ENCODE measurements at regions not wholly inside any gene's neighbourhood (a gene's known extent, or its start where the extent isn't known, plus 50 kb on each side); places are given as distances from the start of the nearest gene placed in this dataset.

DNA sequence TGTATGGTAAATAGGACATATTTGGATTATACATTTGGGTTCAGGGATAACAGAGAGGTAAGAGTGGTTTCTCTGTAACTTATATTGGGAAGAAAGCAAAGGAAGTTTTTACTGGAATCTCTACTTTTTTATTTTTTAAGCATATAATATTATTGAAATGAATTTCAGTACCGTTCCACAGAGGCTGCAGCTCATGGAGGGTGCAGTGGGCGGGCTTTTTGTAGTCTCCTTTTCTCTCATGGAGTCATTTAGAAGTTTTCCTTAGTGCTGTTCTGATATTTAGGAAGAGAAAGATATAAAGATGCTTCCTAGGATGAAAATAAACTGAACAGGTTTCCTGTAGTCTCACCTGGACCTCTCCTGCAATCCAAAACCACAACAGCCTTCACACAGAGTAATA lies 1153.3 kb upstream of the TMEFF2 start:
- H3K4me3 ChIP-seq (ENCODE audit: low read length), result no peak overlapping the region
- DNase-seq (ENCODE audit: low read depth), result no peak
- TF ChIP-seq, protein P1, sequence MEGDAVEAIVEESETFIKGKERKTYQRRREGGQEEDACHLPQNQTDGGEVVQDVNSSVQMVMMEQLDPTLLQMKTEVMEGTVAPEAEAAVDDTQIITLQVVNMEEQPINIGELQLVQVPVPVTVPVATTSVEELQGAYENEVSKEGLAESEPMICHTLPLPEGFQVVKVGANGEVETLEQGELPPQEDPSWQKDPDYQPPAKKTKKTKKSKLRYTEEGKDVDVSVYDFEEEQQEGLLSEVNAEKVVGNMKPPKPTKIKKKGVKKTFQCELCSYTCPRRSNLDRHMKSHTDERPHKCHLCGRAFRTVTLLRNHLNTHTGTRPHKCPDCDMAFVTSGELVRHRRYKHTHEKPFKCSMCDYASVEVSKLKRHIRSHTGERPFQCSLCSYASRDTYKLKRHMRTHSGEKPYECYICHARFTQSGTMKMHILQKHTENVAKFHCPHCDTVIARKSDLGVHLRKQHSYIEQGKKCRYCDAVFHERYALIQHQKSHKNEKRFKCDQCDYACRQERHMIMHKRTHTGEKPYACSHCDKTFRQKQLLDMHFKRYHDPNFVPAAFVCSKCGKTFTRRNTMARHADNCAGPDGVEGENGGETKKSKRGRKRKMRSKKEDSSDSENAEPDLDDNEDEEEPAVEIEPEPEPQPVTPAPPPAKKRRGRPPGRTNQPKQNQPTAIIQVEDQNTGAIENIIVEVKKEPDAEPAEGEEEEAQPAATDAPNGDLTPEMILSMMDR (conservative IDR thresholded peaks at IDR 0.05; ENCODE audit: low read length), result no peak

DNA sequence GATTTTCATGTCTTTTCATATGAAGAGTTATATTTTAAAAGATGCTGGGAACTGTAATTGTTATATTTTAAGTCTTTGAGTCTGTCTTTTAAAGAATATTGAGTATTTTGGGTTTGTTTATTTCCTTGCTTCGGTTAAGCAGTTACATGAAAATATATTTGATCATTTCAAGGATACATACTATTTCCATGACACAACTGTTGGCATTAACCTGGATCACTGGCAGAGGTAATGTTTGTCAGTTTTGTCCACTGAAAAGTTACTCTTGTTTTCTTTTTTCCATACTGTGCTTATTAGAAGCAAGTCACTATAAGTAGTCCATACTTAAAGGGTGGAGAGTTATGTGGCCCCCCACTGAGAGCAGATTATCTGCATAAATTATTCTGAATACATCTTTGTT lies 1142.0 kb upstream of the TMEFF2 start:
- no peak for DNase-seq (ENCODE audit: low read depth)
- TF ChIP-seq, protein P1 (conservative IDR thresholded peaks at IDR 0.05; ENCODE audit: low read length), result no peak
- H3K4me3 ChIP-seq (ENCODE audit: low read length), result no peak overlapping the region

DNA sequence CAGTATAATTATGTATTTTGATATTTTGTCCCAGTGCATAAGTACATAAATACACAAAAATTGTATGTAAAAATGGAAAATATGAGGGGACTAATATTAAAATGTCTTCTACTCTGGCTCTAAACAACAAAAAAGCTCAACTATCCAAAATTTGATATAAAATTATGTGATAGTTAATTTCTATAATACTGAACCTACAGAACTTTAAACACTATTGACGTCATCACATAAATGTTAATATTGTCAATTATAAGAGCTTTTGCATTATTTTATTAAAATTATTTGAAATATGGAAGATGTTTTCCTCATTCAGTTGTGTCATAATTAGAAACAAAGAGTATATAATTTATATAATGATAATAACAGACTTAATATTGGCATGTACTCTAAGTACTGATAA lies 1139.7 kb upstream of the TMEFF2 start:
- no peak for DNase-seq (ENCODE audit: low read depth)
- TF ChIP-seq, protein P1 (conservative IDR thresholded peaks at IDR 0.05; ENCODE audit: low read length), result no peak
- no peak overlapping the region for H3K4me3 ChIP-seq (ENCODE audit: low read length)

DNA sequence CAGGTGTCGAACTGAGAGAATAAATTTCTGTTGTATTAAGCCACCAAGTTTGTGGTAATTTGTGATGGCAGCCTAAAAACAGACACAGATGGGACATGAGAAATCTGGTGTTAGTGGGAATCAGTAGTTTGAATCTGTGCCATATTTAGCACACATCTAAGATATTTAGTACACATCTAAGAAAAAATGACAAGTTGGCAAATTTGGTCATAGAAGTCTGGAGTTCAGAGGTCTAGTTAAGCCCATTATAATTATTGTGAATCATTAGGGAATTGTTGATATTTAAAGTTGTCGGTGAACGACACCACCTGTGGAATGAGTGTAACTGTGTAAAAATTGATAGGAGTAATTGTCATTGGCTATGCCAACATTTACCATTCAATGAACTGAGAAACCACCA lies 1138.8 kb upstream of the TMEFF2 start:
- DNase-seq (ENCODE audit: low read depth), result no peak
- TF ChIP-seq, protein P1 (conservative IDR thresholded peaks at IDR 0.05; ENCODE audit: low read length), result no peak
- H3K4me3 ChIP-seq (ENCODE audit: low read length), result no peak overlapping the region

DNA sequence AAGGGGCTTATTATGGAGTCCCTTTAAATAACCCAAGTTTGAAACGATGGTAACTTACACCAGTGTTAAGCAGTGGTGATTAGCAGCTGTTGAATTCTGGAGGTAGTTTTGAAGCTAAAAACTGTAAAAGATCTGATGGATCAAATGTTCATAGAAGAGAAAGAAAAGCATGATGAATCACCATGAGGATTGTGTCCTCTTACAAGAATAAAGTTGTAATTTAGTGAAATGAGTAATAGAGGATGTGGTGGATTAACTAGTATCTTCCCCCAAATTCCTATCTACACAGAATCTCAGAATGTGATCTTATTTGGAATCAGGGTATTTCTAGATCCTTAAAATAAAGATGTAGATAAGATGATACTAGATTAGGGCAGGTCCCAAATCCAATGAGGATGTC lies 1138.2 kb upstream of the TMEFF2 start:
- H3K4me3 ChIP-seq (ENCODE audit: low read length), result no peak overlapping the region
- no peak for DNase-seq (ENCODE audit: low read depth)
- TF ChIP-seq, protein P1 (conservative IDR thresholded peaks at IDR 0.05; ENCODE audit: low read length), result no peak

DNA sequence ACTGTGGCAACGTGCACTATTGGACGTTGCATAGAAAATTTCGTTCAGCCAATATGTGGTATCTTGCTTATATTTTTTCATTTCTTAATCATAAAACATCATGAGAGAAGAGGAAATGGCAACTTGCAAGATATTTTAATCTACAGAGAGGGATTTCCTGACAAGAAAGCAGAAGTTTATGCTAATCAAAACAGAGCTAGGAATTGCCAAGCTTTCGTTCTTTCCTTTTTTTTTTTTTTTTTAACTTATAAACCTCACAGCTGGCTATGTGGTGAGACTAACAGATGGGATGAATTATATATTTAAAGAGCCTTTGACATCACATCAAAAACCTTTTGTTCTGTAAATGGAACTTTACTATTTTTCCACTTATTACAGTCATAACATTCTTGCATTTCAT lies 1136.9 kb upstream of the TMEFF2 start:
- TF ChIP-seq, protein P1 (conservative IDR thresholded peaks at IDR 0.05; ENCODE audit: low read length), result no peak
- H3K4me3 ChIP-seq (ENCODE audit: low read length), result no peak overlapping the region
- no peak for DNase-seq (ENCODE audit: low read depth)

DNA sequence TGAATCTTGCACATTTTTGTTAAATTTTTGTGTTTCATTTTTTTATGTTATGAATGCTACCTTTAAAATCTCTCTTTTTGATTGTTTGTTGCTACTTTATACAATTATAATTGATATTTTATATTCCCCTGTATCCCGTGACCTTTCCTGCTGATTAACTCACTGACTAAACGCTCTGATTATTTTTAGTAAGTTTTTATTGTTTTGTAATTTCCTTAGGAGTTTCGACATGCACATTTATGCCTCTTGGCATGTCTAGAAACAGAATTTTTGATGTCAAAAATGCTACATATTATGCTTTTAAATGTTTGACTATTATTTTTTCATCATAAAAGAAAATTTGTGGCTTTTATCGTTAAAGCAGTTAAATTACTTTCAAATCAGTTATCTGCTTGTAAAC lies 1131.6 kb upstream of the TMEFF2 start:
- no peak overlapping the region for H3K4me3 ChIP-seq (ENCODE audit: low read length)
- TF ChIP-seq, protein P1 (conservative IDR thresholded peaks at IDR 0.05; ENCODE audit: low read length), result no peak
- no peak for DNase-seq (ENCODE audit: low read depth)
